GM19328 (cell line): ENCODE measurements at regions not wholly inside any gene's neighbourhood (a gene's known extent, or its start where the extent isn't known, plus 50 kb on each side); places are given as distances from the start of the nearest gene placed in this dataset.

Experiments used
- ATAC-seq: cut with Tn5 transposase; IDR thresholded peaks from one replicate; pipeline ENCODE4 v1.9.1; 2021; ENCODE audit warnings: mild to moderate bottlenecking, moderate library complexity; ENCODE audit not compliant: unreplicated experiment

DNA sequence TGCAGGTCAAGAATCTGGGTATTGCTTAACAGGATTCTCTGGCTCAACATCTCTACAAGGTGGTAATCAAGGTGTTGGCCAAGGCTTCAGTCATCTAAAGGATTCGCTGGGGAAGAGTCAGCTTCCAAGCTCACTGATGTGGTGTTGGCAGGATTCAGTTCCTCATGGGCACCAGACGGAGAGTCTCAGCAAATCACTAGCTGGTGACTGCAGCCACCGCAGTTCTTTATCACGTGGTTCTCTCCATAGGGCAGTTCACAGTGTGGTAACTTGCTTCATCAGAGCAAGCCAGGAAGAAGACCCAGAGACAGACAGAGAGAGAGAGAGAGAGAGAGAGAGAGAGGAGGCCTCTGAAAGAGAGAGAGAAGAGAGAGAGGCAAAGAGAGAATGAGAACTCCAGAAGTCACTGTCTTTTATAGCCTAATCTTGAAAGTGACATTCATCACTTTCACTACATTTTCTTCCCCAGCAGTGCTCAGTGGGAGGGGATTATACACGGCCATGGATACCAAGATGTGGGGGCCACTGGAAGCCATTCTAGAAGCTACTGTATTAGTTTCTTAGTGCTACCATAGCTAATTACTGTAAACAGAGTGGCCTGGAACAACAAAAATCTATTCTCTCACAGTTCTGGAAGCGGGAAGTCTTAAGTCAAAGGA lies 109.2 kb upstream of the SMIM23 start:
- no peak for ATAC-seq

DNA sequence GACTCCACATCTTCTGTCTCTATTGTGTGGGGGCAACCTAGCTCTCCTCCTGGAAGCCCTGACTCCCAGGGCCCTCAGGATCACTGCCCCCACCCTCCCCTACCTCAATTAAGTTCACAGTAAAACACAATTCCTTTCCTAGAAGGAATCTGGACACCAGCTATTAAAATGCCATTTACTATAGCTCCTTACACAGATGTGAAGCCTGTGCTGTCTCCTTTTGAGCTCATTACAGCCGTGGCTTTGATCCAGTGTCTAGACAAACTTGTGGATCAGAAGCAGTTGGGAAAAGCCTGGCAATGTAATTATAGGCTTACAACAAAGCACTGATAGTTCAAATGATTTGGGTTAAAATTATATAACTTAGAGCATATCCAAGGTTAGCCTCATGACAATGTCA lies 107.0 kb upstream of the SMIM23 start:
- ATAC-seq = no peak

DNA sequence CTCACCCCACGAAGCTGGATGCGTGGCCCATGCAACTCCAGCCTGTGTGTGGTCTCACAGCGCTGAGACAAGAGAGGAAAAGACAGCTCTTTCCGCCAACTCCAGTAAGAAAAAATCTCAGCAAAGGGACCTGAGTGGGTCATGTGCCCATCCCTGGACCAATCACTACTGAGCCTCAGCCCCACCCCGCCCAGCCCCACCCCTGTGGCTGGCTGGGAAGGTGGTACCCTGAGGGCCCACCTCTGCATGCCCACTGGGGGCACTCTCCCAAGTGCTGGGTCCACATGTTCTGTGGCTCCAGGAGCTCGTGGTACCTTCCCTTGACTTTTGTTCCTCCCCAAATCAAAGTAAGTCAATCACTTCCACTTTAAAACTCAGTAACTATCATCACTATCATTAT lies 105.1 kb upstream of the SMIM23 start:
- no peak for ATAC-seq

DNA sequence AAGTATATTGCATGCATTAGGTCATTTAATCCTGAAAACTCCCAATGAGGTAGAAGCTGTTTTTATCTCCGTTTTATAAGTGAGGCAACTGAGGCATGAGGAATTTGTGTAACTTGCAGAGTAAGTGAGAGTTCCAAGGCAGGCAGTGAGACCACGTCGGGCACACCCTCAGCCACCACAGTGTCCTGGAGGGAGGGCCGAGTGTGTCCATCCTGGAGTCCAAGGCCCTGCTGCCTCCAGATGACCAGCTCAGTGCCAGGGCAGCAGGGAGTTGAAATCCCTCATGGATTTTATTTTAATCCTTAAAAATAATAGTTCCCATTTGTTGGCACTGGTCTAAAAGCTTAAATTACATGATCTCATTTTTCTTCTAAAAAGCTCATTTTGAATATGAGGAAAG lies 104.6 kb upstream of the SMIM23 start:
- ATAC-seq = no peak

DNA sequence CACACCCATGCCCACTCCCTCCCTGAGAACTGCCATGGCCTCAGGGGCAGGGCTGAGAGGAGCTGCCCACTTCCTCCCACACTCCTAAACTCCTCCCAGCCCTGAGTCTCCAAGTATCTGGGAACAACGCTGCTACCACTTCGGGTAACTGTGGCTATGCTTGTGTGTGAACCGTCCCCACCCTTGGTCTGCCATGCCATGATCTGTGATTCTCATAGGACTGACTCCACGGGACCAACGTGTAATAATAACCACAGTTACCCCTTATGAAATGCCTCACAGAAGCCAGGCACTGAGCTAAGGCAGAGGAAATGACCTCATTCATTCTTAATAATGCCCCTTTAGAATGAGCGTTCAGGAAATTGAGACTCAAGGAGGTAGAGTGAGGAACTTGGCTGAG lies 103.9 kb upstream of the SMIM23 start:
- ATAC-seq = no peak

DNA sequence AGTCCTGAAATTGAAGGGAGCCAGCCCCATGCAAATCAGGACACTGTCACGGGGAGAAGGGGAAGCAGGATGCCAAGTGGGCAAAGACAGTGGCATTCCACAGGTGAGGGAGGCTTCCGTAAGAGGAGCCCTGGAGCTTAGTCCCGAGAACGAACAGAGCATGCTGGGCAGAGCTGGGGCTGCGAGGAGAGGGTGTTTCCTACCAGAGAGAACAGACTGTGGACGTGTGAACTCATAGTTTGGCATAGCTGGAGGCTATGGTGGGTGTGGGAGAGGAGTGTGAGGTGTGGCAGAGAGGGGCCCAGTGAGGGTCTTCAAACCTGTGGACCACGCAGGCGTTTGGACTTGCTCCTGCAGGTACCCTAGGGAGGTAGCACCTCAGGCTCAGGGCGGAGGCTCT lies 102.8 kb upstream of the SMIM23 start:
- no peak for ATAC-seq

DNA sequence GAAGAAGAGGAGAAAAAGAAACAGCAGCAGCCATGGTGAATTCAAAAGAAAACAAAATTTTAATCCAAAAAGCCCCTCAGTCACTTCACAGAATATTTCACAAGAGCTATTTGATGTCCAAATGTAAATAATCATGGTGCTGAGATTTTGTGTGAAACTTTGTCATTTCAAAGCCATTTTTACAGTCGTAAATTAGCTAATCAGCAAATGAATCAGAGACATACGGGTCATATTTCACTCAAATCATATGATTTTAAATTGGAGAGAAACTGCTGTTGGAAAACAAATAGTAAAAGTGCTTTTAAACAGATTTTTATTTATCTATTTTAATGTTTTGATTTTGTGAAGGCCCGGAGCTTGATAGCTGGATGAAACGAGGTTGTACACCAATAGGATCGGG lies 101.4 kb upstream of the SMIM23 start:
- ATAC-seq = no peak

DNA sequence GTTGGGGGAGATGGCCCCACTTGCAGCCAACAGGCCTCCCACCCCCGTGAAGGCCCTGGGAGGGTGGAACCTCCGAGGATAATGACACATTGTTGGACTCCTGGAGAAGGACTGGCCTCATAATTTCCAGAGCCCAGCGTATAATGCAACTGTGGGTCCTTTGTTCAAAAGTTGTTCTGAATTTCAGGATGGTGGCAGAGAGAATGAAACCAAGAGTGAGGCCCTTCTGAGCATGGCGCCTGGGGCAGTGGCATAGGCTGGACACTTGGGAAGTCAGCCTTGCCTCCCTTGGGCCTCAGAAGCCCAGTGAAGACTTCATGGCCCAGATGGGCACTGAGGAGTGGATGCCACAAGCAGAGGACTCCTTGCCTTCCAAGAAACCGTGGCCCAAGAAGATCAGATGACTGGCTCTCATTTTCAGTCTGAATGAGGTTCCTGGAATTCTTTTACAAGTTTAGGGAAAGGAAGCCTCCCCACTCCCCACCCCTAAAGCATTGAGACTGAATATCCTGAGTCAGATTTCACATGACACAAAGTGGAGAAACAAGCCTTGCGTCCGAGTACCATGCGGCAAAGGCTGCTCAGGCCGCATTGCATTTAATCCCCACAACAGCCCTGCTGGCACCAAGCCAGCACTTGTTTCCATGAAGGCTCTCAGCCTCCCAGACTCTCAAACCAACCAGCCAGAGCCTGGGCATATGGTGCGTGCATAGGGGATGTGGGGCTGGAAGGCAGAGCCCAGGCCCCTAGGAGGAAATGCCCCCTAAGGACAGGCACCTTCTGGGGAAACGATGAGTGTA lies 96.7 kb upstream of the SMIM23 start:
- ATAC-seq = no peak

DNA sequence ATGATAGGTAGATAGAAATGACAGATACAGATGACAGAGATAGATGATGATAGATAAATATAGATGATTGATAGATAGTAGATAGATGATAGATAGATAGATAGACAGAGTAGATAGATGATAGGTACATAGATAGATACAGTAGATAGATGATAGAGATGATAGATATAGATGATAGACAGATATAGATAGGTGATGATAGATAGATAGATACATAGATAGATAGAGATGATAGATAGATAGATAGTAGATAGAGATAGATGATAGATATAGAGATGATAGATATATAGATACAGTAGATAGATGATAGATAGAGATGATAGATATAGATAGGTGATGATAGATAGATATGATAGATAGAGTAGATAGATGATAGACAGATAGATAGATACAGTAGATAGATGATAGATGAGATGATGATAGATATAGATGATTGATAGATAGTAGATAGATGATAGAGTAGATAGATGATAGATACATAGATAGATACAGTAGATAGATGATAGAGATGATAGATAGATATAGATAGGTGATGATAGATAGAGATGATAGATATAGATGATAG lies 95.7 kb upstream of the SMIM23 start:
- ATAC-seq = no peak

DNA sequence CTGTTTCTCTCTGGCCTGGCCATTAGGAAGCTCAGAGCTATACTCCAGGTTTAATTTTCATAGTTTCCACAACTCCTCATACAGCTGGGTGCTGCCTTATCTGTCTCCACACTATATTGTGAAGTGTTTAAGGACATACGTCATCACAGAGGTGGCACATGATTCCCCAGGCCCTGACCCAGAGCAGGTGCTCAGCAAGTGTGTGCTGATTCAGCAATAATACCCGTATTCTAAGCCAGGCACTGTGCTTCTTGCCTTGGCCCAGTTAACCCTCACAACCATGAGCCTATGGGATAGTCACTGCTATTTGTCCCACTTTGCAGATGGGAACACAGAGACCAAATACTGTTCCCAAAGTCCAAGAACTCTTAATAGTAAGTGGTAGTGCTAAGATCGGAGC lies 93.5 kb upstream of the SMIM23 start:
- ATAC-seq = no peak

DNA sequence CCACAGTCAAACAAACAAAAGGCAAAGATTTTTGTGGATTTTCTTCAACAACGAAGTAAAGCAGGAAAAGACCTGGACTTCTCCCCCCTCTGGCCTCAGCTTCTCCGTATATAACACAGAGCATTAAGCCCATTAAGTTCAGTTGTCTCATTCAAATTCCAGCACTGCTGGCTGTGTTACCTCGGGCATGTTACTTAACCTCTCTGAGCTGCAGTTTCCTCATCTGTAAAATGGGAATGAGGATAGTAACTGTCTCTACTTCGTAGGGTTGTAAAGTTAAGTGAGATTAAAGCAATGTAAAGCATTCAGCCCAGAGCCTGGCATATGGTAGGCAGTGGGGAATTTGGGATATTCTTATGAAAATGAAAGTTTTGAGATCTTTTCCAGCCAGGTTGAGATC lies 92.7 kb upstream of the SMIM23 start:
- no peak for ATAC-seq

DNA sequence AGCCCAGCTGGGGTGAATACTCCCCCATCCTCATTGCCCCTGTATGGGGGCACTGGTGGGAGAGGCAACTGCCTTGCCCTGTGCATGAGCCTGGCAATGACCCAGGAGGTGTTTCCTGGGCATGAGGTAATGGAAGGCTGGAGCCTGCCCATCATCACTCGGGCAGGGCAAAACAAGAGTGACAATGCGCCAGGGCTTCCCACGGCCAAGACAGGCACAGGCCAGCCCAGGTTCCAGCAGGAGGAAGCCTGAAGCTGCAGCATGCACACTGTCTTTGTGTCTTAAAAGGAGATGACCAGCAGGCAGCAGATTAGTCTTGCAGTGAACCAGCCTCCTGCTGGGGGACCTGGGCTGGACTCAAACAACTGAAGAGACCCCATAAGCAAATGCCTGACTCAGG lies 92.2 kb upstream of the SMIM23 start:
- ATAC-seq = no peak

DNA sequence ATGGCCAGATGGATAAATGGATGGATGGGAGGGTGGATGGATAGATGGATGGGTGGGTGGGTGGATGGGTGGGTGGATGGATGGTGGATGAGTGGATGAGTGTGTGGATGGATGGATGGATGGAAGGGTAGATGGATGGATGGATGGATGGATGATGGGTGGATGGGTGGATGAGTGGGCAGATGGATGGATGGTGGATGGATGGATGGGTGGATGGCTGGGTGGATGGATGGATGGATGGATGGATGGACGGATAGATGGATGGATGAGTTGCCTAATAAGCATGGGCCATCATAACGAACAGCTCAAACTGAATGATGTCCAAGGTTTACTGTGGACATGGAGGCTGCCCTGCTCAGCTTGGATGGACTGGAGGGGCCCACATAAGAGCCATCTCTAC lies 89.8 kb upstream of the SMIM23 start:
- no peak for ATAC-seq

DNA sequence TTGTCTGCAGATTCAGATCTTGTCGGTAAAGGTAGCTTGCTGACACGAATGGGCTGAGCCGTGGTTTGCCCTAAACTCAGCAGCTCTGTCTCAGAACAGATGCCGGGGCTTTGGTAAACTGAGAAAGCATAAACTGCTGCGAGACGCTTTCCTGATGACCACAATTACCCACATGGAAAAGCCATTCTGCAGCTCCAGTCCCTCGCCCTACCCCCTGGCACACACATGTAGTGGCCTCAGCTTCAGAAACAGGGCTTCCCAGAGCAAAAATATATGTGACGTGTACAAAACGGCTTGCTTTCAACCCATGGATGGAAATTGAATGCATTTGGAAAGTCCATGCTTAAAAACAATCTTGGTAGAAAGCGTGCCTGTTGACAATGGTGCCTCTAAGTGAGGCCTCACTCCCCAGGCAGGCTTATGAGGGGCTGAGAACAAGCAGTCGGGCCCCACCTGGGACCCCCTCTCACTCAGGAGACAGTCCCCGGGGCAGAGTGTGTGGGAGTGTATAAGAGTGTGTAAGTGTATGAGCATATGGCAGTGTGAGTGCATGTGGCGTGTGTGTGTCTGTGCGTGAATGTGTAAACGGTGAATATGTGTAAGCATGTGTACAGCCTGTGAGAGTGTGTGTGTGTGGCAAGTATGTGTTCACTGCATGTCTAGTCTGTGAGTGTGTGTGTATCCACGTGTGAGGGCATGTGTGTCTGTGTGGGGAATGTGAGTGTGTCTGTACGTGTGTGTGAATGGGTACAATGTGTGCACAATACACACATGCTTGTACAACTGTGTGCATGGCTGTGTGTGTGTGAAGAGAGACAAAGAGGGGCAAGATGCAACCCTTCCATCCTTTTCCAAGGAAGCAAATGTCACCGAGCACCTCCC lies 88.2 kb upstream of the SMIM23 start:
- no peak for ATAC-seq

DNA sequence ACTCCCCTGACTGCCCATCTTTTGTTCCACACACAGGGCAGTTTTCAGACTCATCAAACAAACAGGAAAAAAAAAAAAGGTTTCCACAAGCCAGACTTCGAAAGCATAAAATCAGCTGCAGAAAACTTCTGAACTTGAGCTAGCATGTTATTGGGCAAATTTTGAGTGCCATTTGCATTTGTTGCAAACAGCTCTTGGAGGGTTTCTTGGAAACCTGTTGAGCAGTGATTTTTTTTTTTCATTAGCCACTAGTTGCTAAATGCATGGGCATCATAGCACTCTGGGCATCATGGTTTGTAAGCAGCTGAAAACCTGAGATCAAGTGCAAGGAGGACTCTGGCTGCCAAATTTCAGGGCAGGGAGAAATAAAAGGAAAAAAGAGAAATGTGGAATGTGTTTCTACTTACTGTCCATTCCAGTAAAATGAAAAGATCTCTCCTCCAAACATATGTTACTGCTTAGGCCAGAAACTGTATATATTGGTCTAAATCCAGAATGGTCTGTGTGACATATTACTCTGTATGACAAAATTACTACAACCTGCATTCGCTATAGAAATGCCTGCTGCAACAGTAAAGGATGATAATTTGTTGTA lies 85.2 kb upstream of the SMIM23 start:
- ATAC-seq = no peak

DNA sequence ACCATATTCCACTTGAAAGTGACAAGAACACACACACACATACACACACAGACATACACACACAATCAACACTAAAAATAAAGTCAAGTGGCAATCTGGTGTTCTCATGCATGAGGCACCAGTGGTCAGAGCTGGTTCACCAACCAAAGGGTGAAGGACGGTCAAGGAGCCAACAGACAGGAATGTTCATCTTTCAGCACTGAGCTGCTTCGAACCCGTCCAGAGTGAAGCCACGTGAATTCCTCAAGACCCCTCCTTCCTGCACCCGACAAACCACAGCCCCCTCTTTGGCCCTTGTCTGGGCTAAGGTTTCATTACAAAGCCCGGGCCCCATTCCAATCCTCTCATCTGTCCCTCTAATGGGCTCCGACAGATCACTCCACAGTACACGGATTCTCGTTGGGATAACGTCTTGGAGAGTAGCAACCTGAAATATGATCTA lies 84.5 kb upstream of the SMIM23 start:
- no peak for ATAC-seq

DNA sequence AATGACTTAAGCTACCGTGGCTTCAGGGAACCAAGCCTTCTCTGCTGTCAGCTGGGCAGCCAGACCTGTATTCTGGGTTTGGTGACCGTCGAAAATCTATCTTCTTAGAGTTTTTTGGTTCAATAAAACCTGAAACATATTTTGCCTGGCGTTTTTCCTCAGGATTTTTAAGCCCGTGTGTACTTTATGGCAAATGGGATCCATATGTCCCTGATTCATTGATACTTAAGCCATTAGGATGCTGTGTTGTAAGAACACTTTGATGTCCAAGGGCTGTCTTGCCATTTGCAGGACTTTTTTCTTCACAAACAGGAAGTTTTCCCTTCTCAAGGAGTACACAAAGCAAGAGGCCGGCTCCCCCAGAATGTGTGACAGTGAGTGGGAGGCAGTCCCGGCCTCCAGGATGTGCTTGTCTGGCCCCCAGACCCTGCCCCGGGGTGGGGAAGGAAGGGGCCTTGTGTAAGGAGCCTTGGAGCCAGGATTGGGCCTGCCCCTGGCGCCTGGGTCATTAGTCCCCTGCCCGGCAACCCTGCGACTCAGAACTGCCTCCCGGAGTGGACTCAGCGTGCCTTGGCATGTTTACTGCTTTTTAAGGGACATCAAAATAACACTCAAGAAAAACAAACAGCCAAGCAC lies 83.4 kb upstream of the SMIM23 start:
- no peak for ATAC-seq

DNA sequence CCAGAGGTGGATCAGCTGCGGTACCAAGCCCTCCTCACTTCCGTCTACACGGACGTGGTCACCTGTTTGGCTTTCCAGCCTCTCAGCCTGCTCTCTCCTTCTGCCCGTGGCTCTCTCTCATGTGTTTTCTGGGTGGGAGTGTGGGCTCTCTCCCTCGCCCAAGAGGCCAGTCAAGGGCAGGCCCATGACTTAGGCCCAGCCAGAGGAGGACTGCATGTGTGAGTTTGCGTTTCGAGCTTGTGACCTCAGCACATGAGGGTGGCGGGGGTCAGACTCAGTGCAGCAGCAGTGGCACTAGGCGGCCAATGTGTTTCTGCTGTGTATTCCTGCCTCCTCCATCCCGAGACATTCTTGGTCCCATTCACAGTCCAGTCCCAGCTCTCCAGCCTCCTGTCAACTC lies 82.5 kb upstream of the SMIM23 start:
- no peak for ATAC-seq

DNA sequence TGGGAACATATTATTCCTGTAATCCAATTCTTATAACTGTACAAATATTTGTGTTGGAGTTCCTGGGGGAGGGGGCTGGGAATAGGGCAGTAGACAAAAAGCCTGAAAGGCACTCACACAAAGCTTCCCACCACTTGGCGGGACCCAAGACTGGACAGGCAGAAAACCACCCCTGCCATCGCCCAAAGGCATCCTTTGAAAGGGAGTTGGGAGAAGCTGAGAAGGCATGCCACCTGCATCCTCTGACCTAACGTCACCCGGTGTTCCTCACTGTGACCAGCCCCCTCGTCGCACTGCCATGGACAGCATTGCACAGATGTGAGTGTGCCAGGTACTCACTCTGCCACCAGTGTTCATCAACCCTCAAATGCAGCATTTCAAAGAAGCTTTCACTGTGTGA lies 80.6 kb upstream of the SMIM23 start:
- no peak for ATAC-seq

DNA sequence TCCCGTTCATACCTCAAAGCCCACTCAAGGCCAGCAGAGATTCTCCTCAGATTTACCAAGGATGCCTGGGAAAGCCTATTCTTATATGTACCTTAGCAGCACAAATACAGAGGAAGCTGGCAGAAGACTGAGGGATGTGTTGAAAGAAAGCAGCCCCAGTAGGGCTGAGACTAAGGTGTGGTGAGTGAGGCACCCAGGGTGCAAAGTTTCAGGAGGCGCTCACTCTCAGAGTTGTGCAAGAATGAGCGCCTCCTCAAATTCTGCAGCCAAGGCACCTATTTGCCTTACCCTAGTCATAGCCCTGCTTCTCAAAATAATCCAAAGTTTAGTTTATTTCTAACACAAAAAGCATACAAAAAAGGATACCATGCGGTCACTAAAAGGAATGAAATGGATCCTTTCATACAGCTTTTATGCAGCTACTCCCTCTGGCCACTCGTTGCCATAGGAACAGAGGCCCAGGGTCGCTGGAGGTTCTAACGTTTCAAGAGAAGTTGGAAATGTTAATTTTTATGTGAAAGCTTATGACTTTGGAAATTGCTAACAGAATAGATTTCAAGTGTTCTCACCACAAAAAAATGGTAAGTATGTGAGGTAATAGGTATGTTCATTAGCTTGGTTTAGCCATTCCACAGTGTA lies 79.7 kb upstream of the SMIM23 start:
- no peak for ATAC-seq
